ENCODE measurements at regions not wholly inside any gene's neighbourhood (a gene's known extent, or its start where the extent isn't known, plus 50 kb on each side); places are given as distances from the start of the nearest gene placed in this dataset.
"Not testable (repeated sequence)": the region's sequence is repeated elsewhere in the genome, so short reads cannot be mapped to it uniquely, and the experiment has no call there.

DNA sequence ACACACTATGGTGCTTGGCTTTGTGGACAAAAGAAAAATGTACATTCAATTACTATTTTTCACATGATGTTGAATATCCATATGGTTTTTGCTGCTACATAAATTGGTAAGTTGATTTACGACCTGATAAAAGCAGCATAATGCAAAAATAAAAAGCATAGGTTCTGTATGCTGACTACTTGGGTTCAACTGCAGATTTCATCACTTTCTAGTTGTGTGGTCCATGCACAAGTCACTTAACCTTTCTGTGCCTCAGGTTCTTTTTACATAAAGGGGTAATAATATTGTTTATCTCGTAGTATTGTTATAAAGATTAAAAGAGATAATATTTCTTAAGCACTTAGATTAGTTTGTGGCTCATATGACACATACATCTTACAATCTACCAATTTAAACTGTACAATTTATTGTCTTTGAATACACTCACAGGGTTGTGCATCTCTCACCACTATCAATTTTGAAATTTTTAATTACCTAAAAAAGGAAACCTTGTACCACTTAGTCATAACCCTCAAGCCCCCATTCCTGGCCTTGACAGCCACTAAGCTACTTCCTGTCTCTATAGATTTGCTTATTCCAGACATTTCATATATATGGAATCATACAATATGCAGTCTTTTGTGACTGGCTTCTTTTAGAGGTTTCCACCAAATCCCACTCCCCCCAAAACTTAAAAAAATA is 1443.9 kb downstream of the SUCLG1 start:
- no peak for DNase-seq

GRCh38 chr2:83014462-83014861 is 1444.6 kb downstream of the SUCLG1 start:
- no peak for DNase-seq

- DNase-seq, result no peak
These were observed 1452.1 kb downstream of the SUCLG1 start for GRCh38 chr2:83006961-83007360.

GRCh38 chr2:83003555-83003954 is 1455.5 kb downstream of the SUCLG1 start:
- no peak for DNase-seq

DNA sequence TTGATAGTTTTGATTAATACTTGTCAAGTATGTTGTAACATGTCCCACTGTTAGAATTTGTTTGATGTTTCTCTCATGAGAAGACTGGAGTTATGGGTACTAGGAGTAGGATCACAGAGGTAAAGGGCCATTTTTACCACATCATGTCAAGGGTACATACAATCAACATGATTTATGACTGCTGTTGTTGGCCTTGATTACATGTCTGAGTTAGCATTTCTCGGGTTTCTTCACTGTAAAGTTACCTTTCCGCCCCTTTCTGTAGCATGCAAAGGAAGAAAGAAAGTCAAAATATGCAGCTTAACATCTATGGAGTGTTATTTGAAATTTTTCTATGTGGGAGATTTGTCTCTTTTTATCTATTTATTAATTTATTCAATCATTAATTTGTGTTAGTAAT is 1456.4 kb downstream of the SUCLG1 start:
- DNase-seq, result no peak

GRCh38 chr2:82998781-82999180 is 1460.3 kb downstream of the SUCLG1 start:
- DNase-seq, result no peak

GRCh38 chr2:82996217-82996616 is 1462.9 kb downstream of the SUCLG1 start:
- no peak for DNase-seq

DNA sequence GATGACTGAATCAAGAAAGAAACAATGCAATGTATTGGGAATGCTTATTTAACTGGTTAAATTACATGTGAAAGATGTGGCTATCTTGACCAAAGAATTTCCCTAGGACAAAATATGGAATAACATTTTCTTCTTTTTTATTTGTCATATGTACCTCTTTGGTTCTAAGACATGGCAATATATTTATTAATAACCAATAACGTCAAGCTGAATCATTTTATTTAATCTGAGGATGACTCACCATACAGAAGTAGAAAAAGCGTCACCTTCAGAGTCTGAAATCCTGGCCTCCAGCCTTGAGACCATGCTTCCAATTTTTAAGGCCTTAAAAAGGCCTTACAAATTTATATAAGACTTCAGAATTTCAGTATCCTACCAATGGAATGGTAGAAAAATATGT is 1464.9 kb downstream of the SUCLG1 start:
- DNase-seq, result no peak

DNA sequence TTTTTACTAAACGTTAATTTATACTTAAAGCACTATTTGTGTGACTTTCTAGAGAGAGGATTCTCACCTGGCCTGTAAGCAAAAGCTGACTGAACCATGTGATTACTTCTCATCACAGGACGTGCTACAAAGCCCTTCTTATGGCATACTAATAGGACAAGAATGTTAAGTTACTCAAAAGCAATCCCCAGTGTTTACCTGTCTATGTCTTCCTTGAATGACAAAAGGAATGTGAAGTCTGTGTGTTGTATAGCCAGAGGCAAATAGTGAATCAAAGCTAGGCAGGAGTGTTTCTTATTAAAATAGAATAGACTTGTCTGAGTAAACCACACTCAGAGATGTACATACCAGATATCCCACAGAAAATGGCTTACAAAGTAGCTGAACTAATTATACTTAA is 1465.5 kb downstream of the SUCLG1 start:
- no peak for DNase-seq

GRCh38 chr2:82992968-82993367 is 1466.1 kb downstream of the SUCLG1 start:
- DNase-seq, result no peak

DNA sequence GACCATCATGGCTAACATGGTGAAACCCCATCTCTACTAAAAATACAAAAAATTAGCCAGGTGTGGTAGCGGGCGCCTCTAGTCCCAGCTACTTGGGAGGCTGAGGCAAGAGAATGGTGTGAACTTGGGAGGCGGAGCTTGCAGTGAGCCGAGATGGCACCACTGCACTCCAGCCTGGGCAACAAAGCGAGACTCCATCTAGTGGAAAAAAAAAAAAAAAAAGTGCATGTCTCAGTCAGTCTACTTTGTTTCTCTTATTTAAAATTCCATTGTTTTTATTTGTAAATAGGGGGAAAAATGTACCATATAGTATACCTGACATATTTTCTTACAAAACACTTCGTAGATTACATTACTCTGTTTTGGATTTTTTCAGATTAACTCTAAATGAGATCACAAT is 1471.4 kb downstream of the SUCLG1 start:
- not testable (repeated sequence) for DNase-seq

GRCh38 chr2:82986899-82987298 is 1472.2 kb downstream of the SUCLG1 start:
- DNase-seq, result no peak

GRCh38 chr2:82985572-82986197 is 1473.4 kb downstream of the SUCLG1 start:
- DNase-seq, result no peak

DNA sequence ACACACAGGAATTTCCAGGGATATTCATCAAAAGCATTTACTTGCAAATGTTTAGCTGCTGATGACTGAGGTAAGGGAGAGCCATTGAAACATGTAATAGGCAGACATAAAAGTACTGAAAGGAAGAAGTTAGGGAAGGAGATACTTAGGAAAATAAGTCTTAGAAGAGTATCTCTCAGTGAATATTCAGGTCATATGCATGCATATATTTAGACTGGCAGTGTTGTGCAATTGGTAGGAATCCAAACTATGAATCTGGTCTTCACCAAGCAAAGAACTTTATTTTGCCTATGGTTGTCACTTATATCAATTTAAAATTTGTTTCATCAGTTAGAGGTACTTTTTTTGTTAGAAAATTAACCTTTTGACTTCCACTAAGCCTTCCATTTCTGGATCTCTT is 1490.7 kb downstream of the SUCLG1 start:
- no peak for DNase-seq

DNA sequence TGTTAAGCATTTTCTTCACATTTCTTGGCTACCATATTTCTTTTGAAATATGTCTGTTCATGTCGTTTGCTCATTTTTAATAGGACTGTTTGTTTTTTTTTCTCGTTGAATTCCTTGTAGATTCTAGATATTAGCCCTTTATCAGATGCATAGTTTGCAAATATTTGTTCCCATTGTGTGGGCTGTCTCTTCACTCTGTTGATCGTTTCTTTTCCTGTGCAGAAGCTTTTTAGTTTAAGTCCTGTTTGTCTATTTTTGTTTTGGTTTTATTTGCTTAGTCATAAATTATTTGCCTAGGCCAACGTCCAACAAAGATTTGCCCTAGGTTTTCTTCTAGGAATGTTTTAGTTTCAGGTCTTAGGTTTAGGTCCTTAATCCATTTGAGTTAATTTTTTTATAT is 1494.7 kb downstream of the SUCLG1 start:
- no peak for DNase-seq

- no peak for DNase-seq
These were observed 1499.4 kb downstream of the SUCLG1 start for GRCh38 chr2:82959727-82960126.

- DNase-seq, result no peak
These were observed 1504.2 kb downstream of the SUCLG1 start for GRCh38 chr2:82954868-82955267.

- no peak for DNase-seq
These were observed 1519.9 kb downstream of the SUCLG1 start for GRCh38 chr2:82939211-82939610.

- DNase-seq, result not testable (repeated sequence)
These were observed 1520.7 kb downstream of the SUCLG1 start for GRCh38 chr2:82938321-82938845.

GRCh38 chr2:82913566-82913965 is 1545.5 kb downstream of the SUCLG1 start:
- no peak for DNase-seq

- no peak for DNase-seq
These were observed 1563.0 kb downstream of the SUCLG1 start for GRCh38 chr2:82896117-82896516.

DNA sequence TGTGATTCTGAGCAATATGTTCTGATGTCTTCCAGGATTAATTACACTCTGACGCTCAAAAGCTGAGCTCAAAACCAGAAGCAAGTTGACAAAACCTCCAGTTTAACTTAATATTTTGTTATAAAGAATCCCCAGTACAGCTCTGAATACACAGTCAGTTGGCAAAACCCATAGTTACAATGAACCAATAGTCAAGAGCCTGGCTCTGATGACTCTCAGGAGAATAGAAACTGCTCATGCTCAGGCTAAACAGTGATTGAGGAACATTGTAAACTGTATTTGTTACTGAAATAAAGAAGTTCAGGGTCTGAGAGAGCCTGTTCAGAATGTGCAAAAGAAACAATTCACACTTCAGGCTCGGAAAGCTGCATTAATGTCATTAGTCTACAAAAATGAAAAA is 1565.9 kb downstream of the SUCLG1 start:
- DNase-seq, result no peak

GRCh38 chr2:82879803-82880202 is 1579.3 kb downstream of the SUCLG1 start:
- DNase-seq, result no peak

- no peak for DNase-seq
These were observed 1583.2 kb downstream of the SUCLG1 start for GRCh38 chr2:82875858-82876257.

DNA sequence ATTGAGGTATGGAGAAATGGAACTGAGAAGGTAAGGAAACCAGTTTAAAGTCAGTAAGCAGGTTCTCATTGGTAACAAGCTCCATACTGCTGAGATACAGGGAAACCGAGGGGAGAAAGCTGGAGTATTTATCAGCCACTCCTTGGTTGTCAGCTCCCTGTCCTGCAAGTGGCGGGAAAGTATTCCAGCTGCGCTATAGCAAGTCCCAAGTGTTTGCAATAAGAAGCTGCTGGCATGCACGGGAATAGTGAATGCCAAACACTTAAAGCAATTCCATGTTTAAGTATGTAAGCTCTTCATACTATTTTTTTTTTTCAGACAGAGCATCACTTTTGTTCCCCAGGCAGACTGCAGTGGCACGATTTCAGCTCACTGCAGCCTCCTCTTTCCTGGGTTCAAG is 1601.1 kb downstream of the SUCLG1 start:
- peak; percentile 26 for DNase-seq
